T-helper 2 cell treated with Interferon-gamma antibody and Interleukin-4, amounts not matched to agents 100 ng/mL and 5 ng/mL, for 36 hours (primary cell): ENCODE measurements at regions not wholly inside any gene's neighbourhood (a gene's known extent, or its start where the extent isn't known, plus 50 kb on each side); places are given as distances from the start of the nearest gene placed in this dataset.

ENCODE experiments used
- intact Hi-C: fragments of 100-400 bp; cut with micrococcal nuclease; formaldehyde crosslinking; loops from one replicate; pipeline ENCODE4 v1.15.1; 2023

DNA sequence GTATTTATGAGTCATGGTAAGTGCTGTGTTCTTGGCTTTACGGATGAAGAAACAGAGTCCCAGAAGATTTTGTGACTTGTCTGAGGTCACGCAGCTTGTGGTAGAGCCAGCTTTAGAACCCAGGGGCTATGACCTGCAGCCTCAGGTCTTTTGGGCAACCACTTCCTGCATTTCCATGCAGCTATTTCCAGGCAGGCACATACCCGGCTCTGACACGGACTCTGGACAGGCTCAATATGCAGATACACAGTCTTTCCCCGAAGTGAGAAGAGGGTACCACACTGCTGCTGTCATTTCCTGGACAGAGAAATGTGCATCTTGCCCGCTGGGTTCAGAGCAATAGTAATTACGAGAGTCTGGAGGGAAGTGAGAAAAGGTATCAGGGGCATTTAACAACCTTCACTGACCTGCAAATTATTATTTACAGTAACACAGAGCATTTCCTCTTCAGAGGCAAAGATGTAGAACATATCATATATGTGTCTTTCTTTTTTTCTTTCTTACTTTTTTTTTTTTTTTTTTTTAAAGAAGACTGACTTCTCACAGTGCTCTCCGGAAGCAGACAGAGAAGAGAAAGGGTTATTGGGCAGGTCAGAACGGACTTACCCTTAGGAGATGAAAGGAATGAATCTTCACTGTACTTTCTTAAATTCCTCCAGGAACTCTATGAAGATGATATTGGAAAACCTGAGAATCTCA lies 185.1 kb downstream of the CLIC5 start:
- intact Hi-C loops = loop anchor here (2.0 to 10.0 kb wide), 5 partner anchors 28 to 408 kb away; no protein-coding TSS in a partner anchor

DNA sequence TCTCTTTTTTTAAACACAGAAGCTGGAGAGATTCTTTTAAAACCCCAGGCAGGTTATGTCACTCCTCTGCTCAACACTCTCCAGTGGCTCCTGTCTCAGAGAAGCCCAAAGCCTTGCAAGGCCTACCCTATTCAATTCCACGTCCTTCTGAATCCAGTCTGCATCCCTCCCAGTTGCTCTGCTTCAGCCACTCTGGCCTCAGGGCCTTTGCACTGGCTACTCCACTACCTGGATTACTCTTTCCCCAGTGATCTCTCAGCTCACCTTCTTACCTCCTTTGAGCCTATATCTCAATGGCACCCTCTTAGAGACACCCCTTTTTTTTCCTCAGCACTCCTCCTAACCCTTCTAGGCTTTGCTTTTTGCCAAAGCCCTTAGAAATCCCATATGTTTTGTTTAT lies 185.8 kb downstream of the CLIC5 start:
- intact Hi-C loops = loop anchor here (2.0 to 10.0 kb wide), 5 partner anchors 27 to 408 kb away; no protein-coding TSS in a partner anchor

DNA sequence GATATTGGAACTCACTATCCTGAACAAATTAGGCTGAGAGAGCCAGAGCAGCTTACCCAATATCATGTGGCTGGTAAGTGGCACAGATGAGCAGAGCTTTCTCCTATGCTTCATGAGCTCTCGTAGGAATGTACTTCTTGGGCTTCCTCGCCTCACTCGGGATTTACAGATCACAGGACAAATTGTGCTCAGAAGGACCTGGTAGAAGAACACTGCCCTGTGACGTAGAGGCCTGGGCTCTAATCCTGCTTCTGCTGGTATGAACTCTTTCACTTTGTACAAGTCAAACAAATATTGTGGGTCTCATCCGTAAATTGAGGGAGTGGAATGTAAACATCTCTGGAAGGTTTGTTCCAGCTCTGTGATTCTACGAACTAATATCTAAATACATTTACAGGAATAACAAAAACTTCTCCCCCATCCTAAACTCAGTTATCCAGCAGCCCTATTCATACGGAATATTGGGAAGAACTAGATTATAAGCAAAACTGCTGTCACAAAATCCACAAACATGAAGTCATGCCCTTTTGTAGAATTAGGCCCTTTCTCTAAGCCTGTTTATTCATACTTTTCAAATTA lies 187.6 kb downstream of the CLIC5 start:
- intact Hi-C loops = no loop called here

DNA sequence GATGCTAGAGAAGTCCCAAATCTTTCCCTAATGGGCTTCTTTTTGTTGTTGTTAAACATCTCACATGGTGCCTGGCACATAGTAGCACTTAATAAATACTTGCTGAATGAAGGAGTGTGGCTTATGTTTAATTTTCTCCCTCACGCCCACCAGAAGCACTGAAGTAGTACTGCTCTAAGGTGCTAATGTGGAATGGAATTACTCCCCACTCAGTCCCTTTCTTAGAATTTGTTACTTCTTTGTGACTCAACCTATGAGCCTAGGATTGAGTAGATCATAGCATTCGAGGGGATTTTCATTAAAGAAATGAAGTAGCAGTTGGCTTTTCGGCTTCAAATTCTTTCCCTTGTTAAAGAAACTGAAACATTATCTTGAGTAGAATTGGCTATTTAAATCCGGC lies 192.8 kb downstream of the CLIC5 start:
- intact Hi-C loops = no loop called here

DNA sequence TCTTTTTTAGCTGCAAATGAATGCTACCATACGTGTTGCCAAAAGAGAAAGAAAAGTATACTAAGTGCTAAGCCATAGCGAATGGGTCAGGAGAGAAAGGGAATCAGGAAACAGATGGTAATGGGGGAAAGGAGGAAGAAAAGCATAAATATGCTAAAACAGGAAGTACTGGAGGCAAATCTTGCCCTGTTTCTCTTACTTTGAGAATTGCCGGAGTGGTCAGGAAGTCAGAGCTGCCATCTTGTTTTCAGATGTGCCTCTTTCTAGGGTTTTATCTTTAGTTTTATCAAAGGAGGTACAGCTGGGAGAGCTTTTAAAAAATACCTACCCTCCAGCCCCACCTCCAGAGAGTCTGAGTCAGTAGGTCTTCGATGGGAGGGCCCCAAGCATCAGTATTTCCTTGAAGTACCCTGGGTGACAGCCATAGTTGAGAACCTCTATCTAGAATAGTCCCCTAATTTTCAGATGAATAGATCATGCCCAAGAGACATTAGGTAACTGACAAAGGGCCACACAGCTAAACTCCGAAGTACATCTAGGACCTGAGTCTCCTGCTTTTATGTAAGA lies 193.3 kb downstream of the CLIC5 start:
- intact Hi-C loops = no loop called here

DNA sequence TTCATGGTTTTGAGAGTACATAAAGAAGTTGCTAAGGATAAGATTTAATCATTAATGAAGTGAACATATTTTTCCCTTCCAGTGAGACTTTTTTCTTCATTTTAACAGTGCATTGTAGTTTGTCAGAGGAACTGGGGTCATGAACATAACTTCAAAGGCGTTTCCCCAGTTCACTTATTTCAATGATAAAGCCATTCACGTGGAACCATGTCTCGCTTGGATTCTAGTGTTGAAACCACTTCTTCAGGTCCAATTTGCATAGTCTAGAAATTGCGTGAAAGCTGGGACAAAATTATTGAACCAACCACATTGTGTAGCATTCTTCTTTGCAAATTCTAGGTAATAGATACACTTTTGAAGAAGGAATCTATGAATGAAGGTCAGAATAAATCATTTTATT lies 197.0 kb downstream of the CLIC5 start:
- intact Hi-C loops = no loop called here

DNA sequence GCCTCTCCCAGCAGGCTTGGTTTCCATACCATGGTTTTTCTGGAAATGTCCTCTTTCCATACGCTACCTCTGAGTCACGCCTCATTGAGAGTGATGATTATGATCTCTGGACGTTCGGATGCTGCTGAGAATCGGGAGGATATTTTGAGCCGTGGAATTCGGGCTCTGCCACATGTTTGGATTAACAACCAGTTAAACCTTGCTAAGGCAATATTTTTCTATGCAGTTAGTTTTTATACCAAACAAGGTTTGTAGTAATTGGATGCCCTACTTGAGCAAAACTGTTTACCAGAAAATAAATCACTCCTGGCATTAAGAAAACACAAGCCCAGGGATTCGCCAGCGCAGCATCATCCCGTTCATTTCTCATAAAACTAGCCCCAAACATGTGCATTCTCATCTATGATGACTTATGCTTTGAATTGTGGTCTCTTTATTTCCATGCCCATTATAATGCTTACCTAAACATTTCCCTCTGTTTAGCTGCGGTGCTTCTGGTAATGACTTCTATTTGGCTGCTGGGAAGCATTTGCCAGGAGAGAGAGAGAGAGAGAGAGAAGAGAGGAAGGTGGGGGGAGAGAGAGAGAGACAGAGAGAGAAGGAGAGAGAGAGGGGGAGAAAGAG lies 198.9 kb downstream of the CLIC5 start:
- intact Hi-C loops = no loop called here

DNA sequence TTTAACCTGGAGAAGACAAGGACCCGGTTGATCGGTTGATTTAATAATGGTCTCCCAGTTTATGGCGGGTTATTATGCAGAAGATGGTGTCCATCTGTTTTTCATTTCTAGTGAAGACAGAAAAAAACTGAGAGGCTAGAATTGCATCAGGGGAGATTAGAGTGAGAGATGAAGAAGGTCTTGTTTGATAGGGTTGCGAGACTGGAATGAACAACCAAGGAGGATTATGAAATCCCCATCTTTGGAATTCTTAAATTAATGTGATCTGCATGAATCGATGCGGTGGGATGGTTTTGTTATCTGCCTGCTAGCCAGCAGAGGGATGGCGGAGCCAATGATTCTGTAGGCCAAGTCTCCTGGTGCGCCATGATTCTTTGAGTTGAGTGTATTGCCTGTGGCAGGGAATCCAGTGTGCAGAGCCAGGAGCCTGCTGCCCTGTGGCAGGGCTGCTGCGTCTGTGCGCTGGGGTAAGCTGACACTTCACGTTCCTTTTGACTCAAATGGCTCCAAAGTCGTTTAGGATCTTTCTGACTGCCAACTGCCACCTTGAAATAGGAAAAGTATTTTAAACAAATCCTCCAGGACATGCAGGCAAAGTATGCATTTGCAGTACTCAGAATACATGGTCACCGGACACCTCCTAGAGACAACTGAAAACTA lies 200.1 kb downstream of the CLIC5 start:
- intact Hi-C loops = no loop called here

DNA sequence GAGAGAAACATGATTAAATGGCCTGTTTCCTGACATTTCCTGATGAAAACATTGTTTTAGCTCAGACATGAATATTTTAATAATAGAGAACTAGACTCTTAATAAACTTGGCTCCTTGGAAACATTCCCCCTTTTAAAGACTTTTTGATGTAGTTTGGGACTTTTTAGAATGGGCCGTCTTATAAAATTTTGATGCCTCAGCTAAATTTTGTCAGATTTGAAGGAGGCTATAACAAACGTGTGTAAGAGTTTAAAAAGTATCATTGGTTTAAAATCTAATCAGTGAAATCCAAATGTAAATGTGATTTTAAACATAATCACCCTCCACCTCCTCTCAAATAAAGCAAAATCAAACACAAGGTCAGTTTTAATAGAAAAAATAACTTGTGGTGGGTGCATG lies 200.9 kb downstream of the CLIC5 start:
- intact Hi-C loops = no loop called here

DNA sequence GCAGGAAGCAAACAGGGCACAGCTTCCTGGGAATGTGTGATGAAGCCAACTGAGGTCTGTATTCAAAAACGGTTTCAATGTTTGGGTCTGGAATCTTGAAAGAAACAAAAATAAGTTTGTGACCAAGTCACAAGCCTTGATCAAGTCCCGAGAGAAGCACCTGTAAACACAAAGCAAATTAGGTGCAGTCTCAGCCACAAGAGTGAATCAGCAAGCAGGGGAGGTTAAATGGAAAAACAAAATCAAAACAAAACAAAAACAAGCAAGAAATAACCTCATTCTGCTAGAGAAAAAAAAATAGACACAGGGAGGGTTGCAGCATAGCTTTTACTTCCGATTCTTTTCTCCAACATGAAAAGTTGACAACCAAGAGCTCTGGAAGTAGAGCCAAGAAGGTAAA lies 201.7 kb downstream of the CLIC5 start:
- intact Hi-C loops = no loop called here

DNA sequence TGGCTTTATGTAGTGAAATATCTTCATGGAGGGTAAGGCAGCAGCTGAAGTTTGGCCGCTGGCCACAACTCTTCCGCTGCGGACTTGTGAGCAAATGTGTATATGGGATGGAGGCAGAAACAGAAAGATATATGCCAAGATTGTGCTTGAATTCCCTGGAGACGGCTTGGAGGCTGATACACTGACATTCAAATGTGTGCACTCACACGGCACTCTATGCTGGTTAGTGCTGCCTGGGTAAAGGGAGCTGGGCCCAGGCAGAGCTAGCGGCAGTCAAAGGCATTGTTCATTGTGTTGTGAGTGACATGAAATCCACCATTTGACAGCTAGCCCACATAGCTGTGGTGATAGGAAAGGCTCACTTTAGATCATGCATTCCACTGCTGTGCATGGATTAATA lies 202.7 kb downstream of the CLIC5 start:
- intact Hi-C loops = no loop called here

DNA sequence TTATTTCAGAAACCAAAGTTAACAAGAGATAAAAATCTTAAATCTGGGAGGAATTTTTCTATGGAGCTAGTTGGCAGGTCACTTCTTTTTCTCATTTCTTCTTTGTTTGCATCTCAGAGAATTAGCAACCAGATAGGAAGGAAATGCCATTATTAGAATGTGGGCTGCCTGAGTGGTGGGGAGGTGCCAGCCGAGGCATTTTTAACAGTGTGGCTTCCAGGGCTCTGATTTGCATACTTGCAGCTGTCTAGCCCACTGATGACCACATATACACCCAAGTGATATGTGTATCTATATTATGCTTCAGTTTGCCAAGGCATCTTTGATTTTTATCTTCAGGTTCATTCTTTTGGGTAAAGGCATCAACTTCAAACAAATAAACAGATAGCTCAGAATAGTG lies 206.7 kb downstream of the CLIC5 start:
- intact Hi-C loops = loop anchor here (10.0 kb wide), 2 partner anchors 206 to 224 kb away; partner anchors contain the start of gene CLIC5

DNA sequence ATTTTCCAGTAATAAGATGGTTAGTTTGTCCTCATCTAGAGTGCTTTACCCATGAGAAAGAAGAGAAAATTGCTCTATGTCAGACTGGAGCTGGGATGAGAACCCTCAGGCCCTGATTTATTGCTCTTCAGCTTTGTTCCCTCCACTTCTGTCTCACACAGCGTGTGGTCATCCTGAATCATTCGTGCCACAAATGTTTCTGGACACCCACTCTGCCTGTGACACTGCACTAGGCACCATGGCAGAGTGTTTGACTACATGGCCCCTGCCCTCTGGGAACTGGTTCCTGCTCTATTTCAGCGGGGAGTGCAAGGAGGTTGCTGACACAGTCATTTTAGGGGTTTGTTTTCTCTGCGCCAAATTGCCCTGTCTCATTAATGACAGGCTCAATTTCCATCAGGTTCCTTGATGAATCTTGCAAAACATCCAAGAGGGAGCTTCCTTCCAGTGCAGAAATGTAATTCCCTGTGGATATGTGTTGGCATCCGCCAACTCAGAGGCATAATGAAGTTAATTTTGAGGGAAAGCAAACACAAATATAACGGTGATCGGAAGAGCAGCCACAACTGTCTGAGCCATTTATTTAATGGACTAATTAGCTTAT lies 207.5 kb downstream of the CLIC5 start:
- intact Hi-C loops = loop anchor here (10.0 kb wide), 2 partner anchors 207 to 223 kb away; partner anchors contain the start of gene CLIC5

DNA sequence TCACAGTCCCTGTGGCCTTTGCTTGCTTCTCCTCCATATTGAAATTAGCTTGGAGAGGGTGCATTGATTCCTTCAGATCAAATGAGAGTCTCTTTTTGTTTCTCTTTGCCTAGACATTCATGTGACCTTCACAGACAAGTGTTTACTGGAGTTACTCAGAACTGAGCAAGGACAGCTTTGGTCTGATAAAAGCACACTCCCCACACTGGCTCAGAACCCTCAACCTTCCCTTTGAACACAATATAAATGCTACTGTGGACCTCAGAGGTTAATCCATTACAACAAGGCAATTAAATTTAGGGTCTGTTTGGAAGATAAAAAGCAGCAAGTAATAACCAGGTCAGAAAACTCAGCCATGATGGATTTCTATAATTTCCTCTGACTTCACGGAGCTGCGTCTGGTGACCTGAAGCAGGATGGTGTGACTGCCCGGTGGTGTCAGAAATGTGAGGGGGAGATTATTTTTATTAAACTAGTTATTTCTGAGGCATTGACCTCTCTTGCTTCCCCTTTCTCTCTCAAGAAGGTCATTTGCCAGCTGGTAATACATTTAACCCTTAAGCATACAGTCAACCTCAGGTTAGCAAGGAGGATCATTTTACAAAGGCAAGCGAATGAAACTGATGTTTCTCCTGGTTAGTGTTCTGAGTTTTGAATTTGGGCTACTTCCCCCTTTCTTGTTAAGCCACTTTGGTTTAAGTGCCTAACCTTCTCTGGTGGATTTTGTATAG lies 208.2 kb downstream of the CLIC5 start:
- intact Hi-C loops = loop anchor here (10.0 kb wide), 2 partner anchors 207 to 223 kb away; partner anchors contain the start of gene CLIC5

DNA sequence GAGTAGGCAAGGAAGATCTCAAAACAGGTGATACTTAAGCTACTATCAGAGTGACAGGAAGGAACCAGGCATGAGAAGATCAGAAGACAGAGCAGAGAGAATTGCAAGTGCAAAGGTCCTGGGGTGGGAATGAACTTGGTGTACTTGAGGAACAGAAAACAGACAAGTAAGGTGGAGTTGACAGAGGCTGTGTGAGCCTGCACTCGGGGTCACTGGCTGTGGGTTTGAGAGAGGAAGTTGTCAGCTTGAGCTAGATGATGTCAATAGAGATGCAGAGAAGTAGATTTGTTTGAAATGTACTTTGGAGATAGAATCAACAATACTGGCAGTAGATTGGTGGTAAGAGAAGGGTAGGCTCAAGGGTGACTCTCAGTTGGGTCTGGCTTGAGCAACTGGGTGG lies 209.5 kb downstream of the CLIC5 start:
- intact Hi-C loops = loop anchor here (10.0 kb wide), 2 partner anchors 209 to 221 kb away; partner anchors contain the start of gene CLIC5

DNA sequence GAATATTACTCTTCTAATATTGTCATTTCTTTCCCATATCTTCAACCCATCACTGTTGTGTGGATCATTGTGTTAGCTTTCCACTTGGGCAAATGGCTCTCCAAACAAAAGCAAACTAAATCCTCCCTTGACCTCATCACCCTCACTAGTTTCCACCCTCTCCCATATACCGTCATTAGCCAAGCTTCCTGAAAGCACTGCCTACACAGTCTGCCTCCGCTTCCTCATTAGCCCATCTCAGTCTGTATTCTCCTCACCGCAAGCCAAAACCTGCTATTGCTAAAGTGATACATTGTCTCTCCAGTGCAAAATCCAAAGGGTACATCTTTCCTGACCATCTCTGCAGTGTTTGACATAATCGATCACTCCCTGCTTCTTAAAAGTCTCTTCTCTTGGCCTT lies 212.6 kb downstream of the CLIC5 start:
- intact Hi-C loops = loop anchor here (2.0 to 10.0 kb wide), 6 partner anchors 28 to 381 kb away; partner anchors contain the start of gene CLIC5

DNA sequence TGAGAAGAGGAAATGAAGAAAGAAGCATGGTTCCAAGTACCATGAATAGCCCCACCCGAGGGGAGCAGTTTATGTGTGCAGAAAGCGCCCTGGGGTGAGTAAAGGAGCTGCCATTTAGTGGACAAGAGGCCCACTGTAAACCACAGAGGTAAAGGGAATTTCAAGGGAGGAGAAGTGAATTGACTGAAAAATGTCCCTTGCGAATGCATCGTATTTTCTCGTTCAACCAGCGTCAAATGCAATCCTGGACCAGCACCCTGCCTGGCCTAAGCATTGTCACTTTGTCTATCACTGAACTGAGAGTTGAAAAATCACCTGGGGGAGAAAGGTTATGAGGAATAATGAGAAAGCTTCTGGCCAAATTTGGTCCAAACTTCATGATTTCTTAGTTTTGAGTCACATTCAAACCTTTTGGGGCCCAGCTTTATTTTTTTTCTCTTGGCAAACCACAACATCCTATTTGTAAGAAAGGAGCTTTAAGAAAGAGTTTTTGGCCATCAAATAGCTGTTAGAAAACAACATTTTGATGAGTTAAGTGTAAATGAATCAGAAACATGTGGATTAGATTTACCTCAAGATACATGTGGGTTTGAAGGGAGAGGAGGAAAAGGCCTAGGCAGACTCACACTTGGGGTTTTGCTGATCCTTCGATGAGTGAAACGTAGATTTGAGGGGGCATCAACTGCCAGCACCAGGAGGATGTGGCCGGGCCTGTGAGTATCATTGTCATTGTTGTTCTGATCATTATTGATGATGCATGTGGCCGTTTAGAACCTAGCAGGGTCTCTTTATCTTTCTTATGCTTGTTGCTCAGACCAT lies 214.0 kb downstream of the CLIC5 start:
- intact Hi-C loops = loop anchor here (2.0 to 10.0 kb wide), 6 partner anchors 29 to 379 kb away; partner anchors contain the start of gene CLIC5

DNA sequence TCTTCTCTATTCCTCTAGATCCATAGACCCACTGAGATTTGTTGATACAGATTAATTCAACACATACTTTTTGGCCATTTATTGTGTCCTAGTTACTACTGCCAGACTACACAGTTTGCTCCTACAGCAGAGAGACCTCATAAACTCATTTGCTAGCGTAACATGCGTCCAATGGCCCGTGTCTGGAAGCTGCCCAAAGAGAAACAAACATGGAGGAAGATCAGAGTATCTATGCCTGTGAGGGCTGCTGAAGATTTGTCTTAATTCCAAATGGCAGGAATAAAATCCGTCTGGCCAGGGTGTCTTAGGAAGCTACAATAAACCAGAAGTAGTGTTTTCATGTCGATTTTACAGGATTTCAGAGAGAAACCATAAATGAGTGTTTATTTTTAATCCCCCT lies 214.7 kb downstream of the CLIC5 start:
- intact Hi-C loops = loop anchor here (5.0 to 10.0 kb wide), 4 partner anchors 121 to 379 kb away; partner anchors contain the start of gene CLIC5

DNA sequence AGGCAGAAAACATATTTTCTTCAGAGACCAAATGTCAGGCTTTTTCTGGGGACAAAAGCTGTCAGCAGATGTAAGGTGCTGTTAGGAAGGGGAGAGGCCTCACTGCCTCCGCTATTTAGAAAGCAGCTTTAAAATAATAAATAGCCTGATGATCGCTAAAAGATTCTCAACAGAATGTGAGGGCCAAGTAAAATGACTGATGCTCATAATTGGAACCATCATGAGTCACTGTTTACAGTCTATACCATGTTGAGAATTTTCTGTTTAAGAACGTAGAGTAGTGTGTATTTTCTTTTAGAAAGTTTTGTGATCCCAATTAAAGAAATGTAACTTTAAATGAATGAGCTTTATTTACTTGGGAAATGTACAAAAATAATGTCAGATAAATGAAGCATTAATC lies 220.0 kb downstream of the CLIC5 start:
- intact Hi-C loops = no loop called here
